ENCODE measurements at regions not wholly inside any gene's neighbourhood (a gene's known extent, or its start where the extent isn't known, plus 50 kb on each side); places are given as distances from the start of the nearest gene placed in this dataset.

- DNase-seq = no peak
These were observed 1586.7 kb downstream of the HACE1 start for GRCh38 chr6:103273048-103273447.

GRCh38 chr6:103269581-103269980 lies 1590.1 kb downstream of the HACE1 start:
- no peak for DNase-seq

- no peak for DNase-seq
These were observed 1591.4 kb downstream of the HACE1 start for GRCh38 chr6:103268335-103268734.

GRCh38 chr6:103264020-103264419 lies 1595.7 kb downstream of the HACE1 start:
- no peak for DNase-seq

- DNase-seq = no peak
These were observed 1604.6 kb downstream of the HACE1 start for GRCh38 chr6:103255132-103255531.

GRCh38 chr6:103236923-103237322 lies 1622.8 kb downstream of the HACE1 start:
- no peak for DNase-seq

GRCh38 chr6:103231181-103231580 lies 1628.5 kb downstream of the HACE1 start:
- DNase-seq = no peak

GRCh38 chr6:103215847-103216246 lies 1643.9 kb downstream of the HACE1 start:
- no peak for DNase-seq

- no peak for DNase-seq
These were observed 1649.0 kb downstream of the HACE1 start for GRCh38 chr6:103210686-103211085.

- no peak for DNase-seq
These were observed 1661.3 kb downstream of the HACE1 start for GRCh38 chr6:103198386-103198785.

- DNase-seq = no peak
These were observed 1666.3 kb downstream of the HACE1 start for GRCh38 chr6:103193413-103193812.

- no peak for DNase-seq
These were observed 1668.2 kb downstream of the HACE1 start for GRCh38 chr6:103191391-103192093.

GRCh38 chr6:103184776-103185175 lies 1674.9 kb downstream of the HACE1 start:
- DNase-seq = no peak

GRCh38 chr6:103183831-103184411 lies 1675.8 kb downstream of the HACE1 start:
- DNase-seq = no peak

- no peak for DNase-seq
These were observed 1681.5 kb downstream of the HACE1 start for GRCh38 chr6:103178193-103178592.

- DNase-seq = no peak
These were observed 1681.9 kb downstream of the HACE1 start for GRCh38 chr6:103177791-103178190.

GRCh38 chr6:103175056-103175455 lies 1684.7 kb downstream of the HACE1 start:
- DNase-seq = no peak

GRCh38 chr6:103167345-103168071 lies 1692.2 kb downstream of the HACE1 start:
- DNase-seq = peak; percentile 5

GRCh38 chr6:103154779-103155572 lies 1704.7 kb downstream of the HACE1 start:
- DNase-seq = no peak

- no peak for DNase-seq
These were observed 1706.7 kb downstream of the HACE1 start for GRCh38 chr6:103153016-103153415.

GRCh38 chr6:103142902-103143301 lies 1716.8 kb downstream of the HACE1 start:
- no peak for DNase-seq

- no peak for DNase-seq
These were observed 1719.3 kb downstream of the HACE1 start for GRCh38 chr6:103140308-103141027.

All from fibroblast of skin of scalp (primary cell).